ENCODE measurements at regions not wholly inside any gene's neighbourhood (a gene's known extent, or its start where the extent isn't known, plus 50 kb on each side); places are given as distances from the start of the nearest gene placed in this dataset.

DNA sequence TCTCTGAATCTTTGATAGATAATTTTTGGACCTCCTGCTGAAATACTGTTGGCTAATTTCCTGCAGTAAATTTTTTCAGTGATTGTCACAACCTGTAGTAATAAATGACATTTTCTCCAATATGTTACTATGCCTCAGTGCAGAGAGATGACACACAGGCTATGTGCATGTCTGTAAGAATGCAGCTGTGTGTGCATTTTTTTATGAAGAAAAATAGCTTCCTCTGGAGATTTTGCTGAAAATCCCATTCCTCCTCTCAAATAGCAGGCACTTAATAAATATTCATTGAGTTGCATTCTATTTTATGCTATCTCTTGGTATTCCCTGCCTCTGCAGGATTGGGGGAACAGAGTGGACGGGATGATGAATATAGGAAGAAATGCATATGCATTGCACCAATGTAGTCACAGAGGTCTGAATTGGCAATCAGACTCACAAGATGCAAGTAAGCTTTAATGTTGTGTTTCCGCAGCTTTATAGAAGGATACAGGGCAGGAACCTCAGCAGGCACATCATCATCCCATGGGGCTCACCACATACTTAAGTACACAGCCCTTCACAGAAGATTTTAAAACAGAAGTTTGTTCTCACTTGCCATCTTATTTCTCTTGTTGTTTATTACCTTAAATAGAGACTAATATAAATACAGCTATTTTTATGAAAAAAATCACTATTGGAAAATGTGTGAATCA lies 474.7 kb downstream of the EPM2A start:
- Histone ChIP-seq H3K27ac (ENCODE audit: low read depth in 1 of 2, low read length in 2 of 2) (no peak overlapping the region), H3K4me1 (ENCODE audit: insufficient read depth, low read length) (no peaks in the 10 kb centered on the region), H3K9me3 (ENCODE audit: control insufficient read depth in 1 of 2, insufficient read depth in 1 of 2, low read length in 2 of 2) (no peaks in the 10 kb centered on the region), H3K36me3 (ENCODE audit: insufficient read depth, low read length) (no peaks in the 10 kb centered on the region), H3K4me3 (ENCODE audit: low read length) (no peak overlapping the region), H3K27me3 (ENCODE audit: control insufficient read depth in 1 of 2, insufficient read depth in 2 of 2, low read length in 2 of 2) (no peaks in the 10 kb centered on the region)
- Mint-ChIP-seq H3K27ac (no peak overlapping the region), H3K4me3 (no peak overlapping the region), H3K9me3 (no peaks in the 10 kb centered on the region), H3K36me3 (ENCODE audit: low read depth) (no peaks in the 10 kb centered on the region), H3K27me3 (no peaks in the 10 kb centered on the region), H3K4me1 (ENCODE audit: low read depth) (no peaks in the 10 kb centered on the region)
- DNase-seq (no peak), ATAC-seq (ENCODE audit: poor library complexity) (no peak)
- ChIA-PET CTCF (no interaction called here), POLR2A (no interaction called here)
- TF ChIP-seq, protein P1, sequence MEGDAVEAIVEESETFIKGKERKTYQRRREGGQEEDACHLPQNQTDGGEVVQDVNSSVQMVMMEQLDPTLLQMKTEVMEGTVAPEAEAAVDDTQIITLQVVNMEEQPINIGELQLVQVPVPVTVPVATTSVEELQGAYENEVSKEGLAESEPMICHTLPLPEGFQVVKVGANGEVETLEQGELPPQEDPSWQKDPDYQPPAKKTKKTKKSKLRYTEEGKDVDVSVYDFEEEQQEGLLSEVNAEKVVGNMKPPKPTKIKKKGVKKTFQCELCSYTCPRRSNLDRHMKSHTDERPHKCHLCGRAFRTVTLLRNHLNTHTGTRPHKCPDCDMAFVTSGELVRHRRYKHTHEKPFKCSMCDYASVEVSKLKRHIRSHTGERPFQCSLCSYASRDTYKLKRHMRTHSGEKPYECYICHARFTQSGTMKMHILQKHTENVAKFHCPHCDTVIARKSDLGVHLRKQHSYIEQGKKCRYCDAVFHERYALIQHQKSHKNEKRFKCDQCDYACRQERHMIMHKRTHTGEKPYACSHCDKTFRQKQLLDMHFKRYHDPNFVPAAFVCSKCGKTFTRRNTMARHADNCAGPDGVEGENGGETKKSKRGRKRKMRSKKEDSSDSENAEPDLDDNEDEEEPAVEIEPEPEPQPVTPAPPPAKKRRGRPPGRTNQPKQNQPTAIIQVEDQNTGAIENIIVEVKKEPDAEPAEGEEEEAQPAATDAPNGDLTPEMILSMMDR (IDR thresholded peaks at IDR 0.05) = no peak
- intact Hi-C loops (cut with DNase I, micrococcal nuclease) = no loop called here

DNA sequence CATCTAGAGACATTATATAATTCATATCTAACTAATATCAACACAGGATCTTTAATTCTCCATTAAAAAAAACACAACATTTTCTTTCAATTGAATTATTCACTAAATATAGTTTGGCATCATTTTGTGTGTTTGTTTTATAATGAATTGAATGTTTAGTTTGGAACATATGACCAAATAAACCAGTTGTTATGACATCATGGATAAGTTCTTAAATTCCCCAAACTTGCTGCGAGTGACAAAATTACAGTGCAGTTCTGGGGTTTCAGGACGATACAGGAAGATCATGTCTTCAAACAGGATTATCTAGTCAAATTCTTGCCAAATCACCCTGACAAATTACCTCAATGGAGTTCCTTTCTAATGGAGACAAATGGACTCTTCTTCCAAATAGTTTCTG lies 473.6 kb downstream of the EPM2A start:
- H3K36me3 Mint-ChIP-seq (ENCODE audit: low read depth) = no peaks in the 10 kb centered on the region
- no peak overlapping the region for H3K27ac ChIP-seq (ENCODE audit: low read depth in 1 of 2, low read length in 2 of 2)
- no peak overlapping the region for H3K4me3 Mint-ChIP-seq
- TF ChIP-seq, protein P1 (IDR thresholded peaks at IDR 0.05) = no peak
- intact Hi-C loops (cut with DNase I, micrococcal nuclease) = no loop called here
- no peak overlapping the region for H3K27ac Mint-ChIP-seq
- no peak overlapping the region for H3K4me3 ChIP-seq (ENCODE audit: low read length)
- H3K27me3 ChIP-seq (ENCODE audit: control insufficient read depth in 1 of 2, insufficient read depth in 2 of 2, low read length in 2 of 2) = no peaks in the 10 kb centered on the region
- ATAC-seq (ENCODE audit: poor library complexity) = no peak
- H3K4me1 Mint-ChIP-seq (ENCODE audit: low read depth) = no peaks in the 10 kb centered on the region
- ChIA-PET POLR2A (no interaction called here), CTCF (no interaction called here)
- DNase-seq = no peak
- no peaks in the 10 kb centered on the region for H3K9me3 Mint-ChIP-seq
- no peaks in the 10 kb centered on the region for H3K36me3 ChIP-seq (ENCODE audit: insufficient read depth, low read length)
- no peaks in the 10 kb centered on the region for H3K9me3 ChIP-seq (ENCODE audit: control insufficient read depth in 1 of 2, insufficient read depth in 1 of 2, low read length in 2 of 2)
- H3K27me3 Mint-ChIP-seq = no peaks in the 10 kb centered on the region
- no peaks in the 10 kb centered on the region for H3K4me1 ChIP-seq (ENCODE audit: insufficient read depth, low read length)

DNA sequence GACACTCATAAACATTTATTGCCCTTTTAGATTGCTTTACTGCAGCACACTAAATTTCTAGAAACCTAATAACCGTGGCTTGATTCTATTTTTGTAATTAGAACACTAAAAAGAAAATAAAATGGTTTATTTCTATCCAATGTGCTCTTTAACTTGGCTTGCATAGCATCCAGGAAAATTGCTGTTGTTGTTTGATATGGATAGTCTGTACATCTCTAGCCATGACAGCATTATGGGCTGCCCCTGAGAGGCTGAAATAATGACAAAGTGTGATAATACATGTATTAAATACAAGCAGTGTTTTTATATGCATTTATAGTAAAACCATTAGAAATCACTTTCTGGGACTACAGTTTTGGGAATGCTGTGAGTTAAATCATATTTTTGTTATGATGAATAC lies 472.5 kb downstream of the EPM2A start:
- ChIA-PET POLR2A (no interaction called here), CTCF (no interaction called here)
- ATAC-seq (ENCODE audit: poor library complexity) (no peak), DNase-seq (no peak)
- H3K4me3 Mint-ChIP-seq = no peak overlapping the region
- Histone ChIP-seq H3K9me3 (ENCODE audit: control insufficient read depth in 1 of 2, insufficient read depth in 1 of 2, low read length in 2 of 2) (no peaks in the 10 kb centered on the region), H3K4me1 (ENCODE audit: insufficient read depth, low read length) (no peaks in the 10 kb centered on the region), H3K36me3 (ENCODE audit: insufficient read depth, low read length) (no peaks in the 10 kb centered on the region), H3K27ac (ENCODE audit: low read depth in 1 of 2, low read length in 2 of 2) (no peak overlapping the region), H3K27me3 (ENCODE audit: control insufficient read depth in 1 of 2, insufficient read depth in 2 of 2, low read length in 2 of 2) (no peaks in the 10 kb centered on the region), H3K4me3 (ENCODE audit: low read length) (no peak overlapping the region)
- no peaks in the 10 kb centered on the region for H3K9me3 Mint-ChIP-seq
- TF ChIP-seq, protein P1 (IDR thresholded peaks at IDR 0.05) = no peak
- H3K27ac Mint-ChIP-seq = no peak overlapping the region
- no peaks in the 10 kb centered on the region for H3K36me3 Mint-ChIP-seq (ENCODE audit: low read depth)
- no peaks in the 10 kb centered on the region for H3K27me3 Mint-ChIP-seq
- H3K4me1 Mint-ChIP-seq (ENCODE audit: low read depth) = no peaks in the 10 kb centered on the region
- intact Hi-C loops (cut with DNase I, micrococcal nuclease) = no loop called here

Data from CD4-positive, alpha-beta T cell (primary cell).